ENCODE measurements at regions not wholly inside any gene's neighbourhood (a gene's known extent, or its start where the extent isn't known, plus 50 kb on each side); places are given as distances from the start of the nearest gene placed in this dataset.

DNA sequence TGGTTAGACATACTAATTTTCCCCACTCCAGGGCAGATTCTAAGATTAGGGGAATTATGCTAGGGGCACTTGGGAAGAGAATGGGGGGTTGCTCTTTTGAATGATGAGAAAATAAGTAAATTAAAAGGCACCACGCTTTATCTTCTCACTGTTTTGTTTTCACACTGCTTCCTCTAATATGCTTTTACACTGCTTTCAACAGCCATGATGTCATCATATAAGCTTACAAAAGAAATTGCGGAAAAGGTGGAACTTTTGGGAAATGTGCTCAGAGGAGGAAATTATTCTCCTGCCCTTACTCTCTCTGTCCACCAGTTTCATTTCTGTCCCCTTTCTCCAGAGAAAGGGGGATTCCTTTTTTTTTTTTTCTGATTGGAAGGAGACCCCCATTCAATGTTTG lies 308.2 kb downstream of the TOX3 start:
- no peaks in the 10 kb centered on the region for H3K27me3 ChIP-seq
- no peak for DNase-seq (ENCODE audit: extremely low spot score in 2 of 2)
- no peaks in the 10 kb centered on the region for H3K9me3 ChIP-seq
- H3K4me1 ChIP-seq, result no peaks in the 10 kb centered on the region
- TF ChIP-seq POLR2A (IDR thresholded peaks at IDR 0.05) (no peak), POLR2AphosphoS5 (IDR thresholded peaks at IDR 0.05; ENCODE audit: insufficient read depth in 1 of 2, low read depth in 1 of 2) (no peak)
- TF ChIP-seq, protein P1, sequence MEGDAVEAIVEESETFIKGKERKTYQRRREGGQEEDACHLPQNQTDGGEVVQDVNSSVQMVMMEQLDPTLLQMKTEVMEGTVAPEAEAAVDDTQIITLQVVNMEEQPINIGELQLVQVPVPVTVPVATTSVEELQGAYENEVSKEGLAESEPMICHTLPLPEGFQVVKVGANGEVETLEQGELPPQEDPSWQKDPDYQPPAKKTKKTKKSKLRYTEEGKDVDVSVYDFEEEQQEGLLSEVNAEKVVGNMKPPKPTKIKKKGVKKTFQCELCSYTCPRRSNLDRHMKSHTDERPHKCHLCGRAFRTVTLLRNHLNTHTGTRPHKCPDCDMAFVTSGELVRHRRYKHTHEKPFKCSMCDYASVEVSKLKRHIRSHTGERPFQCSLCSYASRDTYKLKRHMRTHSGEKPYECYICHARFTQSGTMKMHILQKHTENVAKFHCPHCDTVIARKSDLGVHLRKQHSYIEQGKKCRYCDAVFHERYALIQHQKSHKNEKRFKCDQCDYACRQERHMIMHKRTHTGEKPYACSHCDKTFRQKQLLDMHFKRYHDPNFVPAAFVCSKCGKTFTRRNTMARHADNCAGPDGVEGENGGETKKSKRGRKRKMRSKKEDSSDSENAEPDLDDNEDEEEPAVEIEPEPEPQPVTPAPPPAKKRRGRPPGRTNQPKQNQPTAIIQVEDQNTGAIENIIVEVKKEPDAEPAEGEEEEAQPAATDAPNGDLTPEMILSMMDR (IDR thresholded peaks at IDR 0.05), result no peak
- no peak overlapping the region for H3K4me3 ChIP-seq
- no peak overlapping the region for H3K27ac ChIP-seq
- no peaks in the 10 kb centered on the region for H3K36me3 ChIP-seq
- intact Hi-C loops (cut with DNase I), result no loop called here

- no peaks in the 10 kb centered on the region for H3K36me3 ChIP-seq
- no peaks in the 10 kb centered on the region for H3K9me3 ChIP-seq
- H3K27ac ChIP-seq, result no peak overlapping the region
- no peaks in the 10 kb centered on the region for H3K27me3 ChIP-seq
- TF ChIP-seq, protein P1 (IDR thresholded peaks at IDR 0.05), result no peak
- H3K4me3 ChIP-seq, result no peak overlapping the region
- H3K4me1 ChIP-seq, result no peaks in the 10 kb centered on the region
- intact Hi-C loops (cut with DNase I), result no loop called here
- no peak for DNase-seq (ENCODE audit: extremely low spot score in 2 of 2)
Observed at GRCh38 chr16:52237823-52238222, 309.1 kb downstream of the TOX3 start.

DNA sequence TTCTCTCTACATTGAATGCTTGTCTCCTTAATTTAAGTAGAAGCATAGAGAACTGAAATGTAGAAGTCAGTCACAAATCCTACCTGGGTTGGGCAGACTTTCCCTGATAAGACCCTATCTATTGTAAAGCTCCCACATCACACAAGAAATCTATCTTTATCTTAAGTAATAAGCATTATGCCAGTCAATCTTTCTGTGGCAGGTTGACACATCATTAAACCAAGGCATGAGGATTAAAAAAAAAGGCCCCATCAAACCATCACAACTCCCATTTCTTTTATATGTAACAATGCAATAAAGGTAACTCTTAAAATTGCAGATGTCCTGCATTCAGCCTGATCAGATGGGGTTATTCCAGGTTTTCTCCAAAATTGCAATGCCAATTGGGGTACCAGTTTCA lies 311.8 kb downstream of the TOX3 start:
- intact Hi-C loops (cut with DNase I), result no loop called here
- H3K27ac ChIP-seq, result no peak overlapping the region
- no peak for DNase-seq (ENCODE audit: extremely low spot score in 2 of 2)
- H3K9me3 ChIP-seq, result no peaks in the 10 kb centered on the region
- H3K4me1 ChIP-seq, result no peaks in the 10 kb centered on the region
- H3K27me3 ChIP-seq, result no peaks in the 10 kb centered on the region
- TF ChIP-seq POLR2A (IDR thresholded peaks at IDR 0.05) (no peak), POLR2AphosphoS5 (IDR thresholded peaks at IDR 0.05; ENCODE audit: insufficient read depth in 1 of 2, low read depth in 1 of 2) (no peak)
- TF ChIP-seq, protein P1 (IDR thresholded peaks at IDR 0.05), result no peak
- H3K36me3 ChIP-seq, result no peaks in the 10 kb centered on the region
- no peak overlapping the region for H3K4me3 ChIP-seq

- H3K4me3 ChIP-seq, result no peak overlapping the region
- H3K27me3 ChIP-seq, result no peaks in the 10 kb centered on the region
- no peaks in the 10 kb centered on the region for H3K4me1 ChIP-seq
- DNase-seq (ENCODE audit: extremely low spot score in 2 of 2), result no peak
- H3K9me3 ChIP-seq, result no peaks in the 10 kb centered on the region
- no peak overlapping the region for H3K27ac ChIP-seq
- no peaks in the 10 kb centered on the region for H3K36me3 ChIP-seq
- TF ChIP-seq POLR2A (IDR thresholded peaks at IDR 0.05) (no peak), POLR2AphosphoS5 (IDR thresholded peaks at IDR 0.05; ENCODE audit: insufficient read depth in 1 of 2, low read depth in 1 of 2) (no peak)
- TF ChIP-seq, protein P1 (IDR thresholded peaks at IDR 0.05), result no peak
- intact Hi-C loops (cut with DNase I), result no loop called here
Observed at GRCh38 chr16:52234626-52235025, 312.3 kb downstream of the TOX3 start.

DNA sequence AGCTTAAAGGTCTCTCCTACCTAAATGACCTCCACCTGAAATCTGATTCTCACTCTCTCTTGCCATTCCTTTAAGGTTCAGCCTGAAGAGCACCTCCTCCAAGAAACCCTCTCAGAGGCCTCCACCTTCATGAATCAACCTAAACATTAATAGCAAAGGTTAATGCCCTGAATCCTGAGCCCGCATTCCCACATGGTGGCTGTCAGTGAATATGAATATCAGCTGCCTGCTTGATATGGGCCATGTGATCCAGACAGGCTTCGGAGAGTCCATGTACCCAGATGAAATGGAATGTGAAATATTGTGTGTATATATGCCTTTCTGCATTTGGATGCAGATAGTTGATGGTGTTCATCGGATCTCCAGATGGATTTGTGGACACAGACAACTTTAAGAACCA lies 317.5 kb downstream of the TOX3 start:
- H3K4me1 ChIP-seq, result no peaks in the 10 kb centered on the region
- no peak overlapping the region for H3K27ac ChIP-seq
- intact Hi-C loops (cut with DNase I), result no loop called here
- H3K27me3 ChIP-seq, result no peaks in the 10 kb centered on the region
- H3K36me3 ChIP-seq, result no peaks in the 10 kb centered on the region
- H3K9me3 ChIP-seq, result no peaks in the 10 kb centered on the region
- no peak overlapping the region for H3K4me3 ChIP-seq
- TF ChIP-seq POLR2AphosphoS5 (IDR thresholded peaks at IDR 0.05; ENCODE audit: insufficient read depth in 1 of 2, low read depth in 1 of 2), result no peak
- TF ChIP-seq, protein P1 (IDR thresholded peaks at IDR 0.05), result no peak
- no peak for DNase-seq (ENCODE audit: extremely low spot score in 2 of 2)

Data from vagina (tissue), 2 donors.